Activated CD8-positive, alpha-beta T cell treated with anti-CD3 and anti-CD28 coated beads for 36 hours (primary cell): ENCODE measurements at regions not wholly inside any gene's neighbourhood (a gene's known extent, or its start where the extent isn't known, plus 50 kb on each side); places are given as distances from the start of the nearest gene placed in this dataset.

Experiments used
- ATAC-seq: fragments of 200-7000 bp; cut with Tn5 transposase; one replicate; pipeline ENCODE4 v1.10.0; 2021; ENCODE audit warnings: mild to moderate bottlenecking, moderate library complexity
- CTCF ChIA-PET: fragments of 350-600 bp; sonication (Branson Sonifier 250); formaldehyde crosslinking; loops from one replicate; lab custom pipeline; 2021; ENCODE audit warnings: antibody characterized with exemption; lab: Charles Lee
- POLR2A ChIA-PET: fragments of 350-600 bp; sonication (Branson Sonifier 250); formaldehyde crosslinking; loops from one replicate; lab custom pipeline; 2021; ENCODE audit warnings: antibody characterized with exemption; lab: Charles Lee
- DNase-seq: peaks from one replicate; pipeline ENCODE4 v3.0.0-alpha.2; 2020
- H3K27ac Mint-ChIP-seq: one replicate; pipeline ENCODE4 v1.8.0; 2021; ENCODE audit warnings: mild to moderate bottlenecking, mixed read lengths
- H3K27me3 Mint-ChIP-seq: one replicate; pipeline ENCODE4 v1.8.0; 2021; ENCODE audit warnings: mixed read lengths
- H3K36me3 Mint-ChIP-seq: one replicate; pipeline ENCODE4 v1.8.0; 2021; ENCODE audit warnings: low read depth, mixed read lengths
- H3K4me1 Mint-ChIP-seq: one replicate; pipeline ENCODE4 v1.8.0; 2021; ENCODE audit warnings: low read depth, mixed read lengths
- H3K4me3 Mint-ChIP-seq: one replicate; pipeline ENCODE4 v1.8.0; 2021; ENCODE audit warnings: mild to moderate bottlenecking, moderate library complexity, mixed read lengths
- H3K9me3 Mint-ChIP-seq: one replicate; pipeline ENCODE4 v1.8.0; 2021; ENCODE audit warnings: mixed read lengths
- CTCF ChIP-seq: fragments of 200-600 bp; IDR thresholded peaks from one replicate; pipeline ENCODE4 v1.8.0; 2022; ENCODE audit warnings: antibody characterized with exemption, mild to moderate bottlenecking
- intact Hi-C: fragments of 100-400 bp; cut with micrococcal nuclease; formaldehyde crosslinking; loops from one replicate; pipeline ENCODE4 v1.10.0; 2022

GRCh38 chr4:18999595-18999994, 978.0 kb upstream of the LCORL start:
- POLR2A ChIA-PET = no interaction called here
- Mint-ChIP-seq H3K4me3 (no peak overlapping the region), H3K27me3 (no peaks in the 10 kb centered on the region), H3K9me3 (peaks cover 11% of the 10 kb centered on the region), H3K27ac (no peak overlapping the region), H3K4me1 (no peaks in the 10 kb centered on the region), H3K36me3 (no peaks in the 10 kb centered on the region)
- no peak for DNase-seq
- ATAC-seq = no peak
- intact Hi-C loops = no loop called here
- TF ChIP-seq CTCF = no peak
- CTCF ChIA-PET = no interaction called here

GRCh38 chr4:18981234-18981615, 959.7 kb upstream of the LCORL start:
- H3K9me3 Mint-ChIP-seq = peaks cover 5% of the 10 kb centered on the region
- intact Hi-C loops = no loop called here
- ChIA-PET POLR2A (interaction anchor here (0.6 kb wide), 1 partner anchor 1797 kb away, joined by 3 read pairs; no protein-coding TSS in a partner anchor), CTCF (no interaction called here)
- no peak overlapping the region for H3K4me3 Mint-ChIP-seq
- no peaks in the 10 kb centered on the region for H3K36me3 Mint-ChIP-seq
- TF ChIP-seq CTCF = no peak
- DNase-seq (no peak), ATAC-seq (no peak)
- H3K27me3 Mint-ChIP-seq = no peaks in the 10 kb centered on the region
- H3K4me1 Mint-ChIP-seq = no peaks in the 10 kb centered on the region
- no peak overlapping the region for H3K27ac Mint-ChIP-seq

DNA sequence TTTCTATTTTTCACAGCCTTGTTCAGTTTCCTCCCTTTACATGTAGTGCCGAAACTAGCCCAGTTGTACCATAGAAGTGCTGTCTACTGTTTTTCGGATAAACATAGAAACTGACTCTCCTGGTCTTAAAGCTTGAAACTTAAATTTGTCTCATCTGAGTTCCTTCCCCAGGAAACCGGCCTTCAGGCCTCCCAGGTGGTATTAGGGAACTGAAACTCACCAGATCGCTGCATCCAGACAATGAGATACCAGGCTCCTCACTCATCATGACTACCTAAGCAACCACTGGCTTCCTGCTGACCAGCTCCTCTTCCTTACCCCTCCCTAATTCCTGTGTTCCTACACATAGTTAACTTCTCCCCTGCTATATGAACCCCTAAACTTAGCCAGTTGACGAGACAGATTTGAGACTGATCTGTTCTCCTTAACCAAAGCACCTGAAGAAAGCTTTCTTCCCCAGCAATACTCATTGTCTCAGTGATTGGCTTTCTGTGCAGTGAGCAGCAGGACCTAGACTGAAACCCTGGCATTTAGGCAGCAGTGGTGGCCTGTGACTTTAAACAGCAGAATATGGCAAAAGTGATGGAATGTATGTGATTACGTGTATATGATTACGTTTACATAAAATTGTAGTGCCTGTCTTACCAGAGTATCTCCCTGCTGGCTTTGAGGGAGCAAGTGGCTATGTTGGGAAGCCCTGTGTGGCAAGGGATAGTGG, 959.1 kb upstream of the LCORL start:
- Mint-ChIP-seq H3K4me1 (no peaks in the 10 kb centered on the region), H3K36me3 (no peaks in the 10 kb centered on the region), H3K4me3 (no peak overlapping the region), H3K27me3 (no peaks in the 10 kb centered on the region), H3K9me3 (peaks cover 7% of the 10 kb centered on the region), H3K27ac (no peak overlapping the region)
- TF ChIP-seq CTCF = no peak
- intact Hi-C loops = no loop called here
- ChIA-PET CTCF (no interaction called here), POLR2A (interaction anchor here (0.6 kb wide), 1 partner anchor 1796 kb away, joined by 3 read pairs; no protein-coding TSS in a partner anchor)
- no peak for DNase-seq
- ATAC-seq = no peak

GRCh38 chr4:18976884-18977283, 955.3 kb upstream of the LCORL start:
- POLR2A ChIA-PET = no interaction called here
- H3K9me3 Mint-ChIP-seq = peaks cover 8% of the 10 kb centered on the region

More at GRCh38 chr4:18976884-18977283, 955.3 kb upstream of the LCORL start:
- H3K4me3 Mint-ChIP-seq = no peak overlapping the region
- DNase-seq (no peak), ATAC-seq (no peak)
- CTCF ChIA-PET = no interaction called here
- H3K36me3 Mint-ChIP-seq = no peaks in the 10 kb centered on the region
- no peaks in the 10 kb centered on the region for H3K27me3 Mint-ChIP-seq
- no peak for TF ChIP-seq CTCF
- no peaks in the 10 kb centered on the region for H3K4me1 Mint-ChIP-seq
- intact Hi-C loops = no loop called here
- H3K27ac Mint-ChIP-seq = no peak overlapping the region
